SK-MEL-5 (cell line): ENCODE measurements at regions not wholly inside any gene's neighbourhood (a gene's known extent, or its start where the extent isn't known, plus 50 kb on each side); places are given as distances from the start of the nearest gene placed in this dataset.

Source experiments
- DNase-seq: peaks from one replicate; pipeline ENCODE4 v3.0.0-alpha.2; 2016; ENCODE audit warnings: low read depth, low spot score
- in situ Hi-C: cut with HindIII; loops from 2 replicates; pipeline ENCODE4 v1.10.0; 2016; ENCODE audit warnings: low sequenced_read_pairs, high pct_unique_total_duplicates, low pct_unique_long_range_greater_than_20kb

DNA sequence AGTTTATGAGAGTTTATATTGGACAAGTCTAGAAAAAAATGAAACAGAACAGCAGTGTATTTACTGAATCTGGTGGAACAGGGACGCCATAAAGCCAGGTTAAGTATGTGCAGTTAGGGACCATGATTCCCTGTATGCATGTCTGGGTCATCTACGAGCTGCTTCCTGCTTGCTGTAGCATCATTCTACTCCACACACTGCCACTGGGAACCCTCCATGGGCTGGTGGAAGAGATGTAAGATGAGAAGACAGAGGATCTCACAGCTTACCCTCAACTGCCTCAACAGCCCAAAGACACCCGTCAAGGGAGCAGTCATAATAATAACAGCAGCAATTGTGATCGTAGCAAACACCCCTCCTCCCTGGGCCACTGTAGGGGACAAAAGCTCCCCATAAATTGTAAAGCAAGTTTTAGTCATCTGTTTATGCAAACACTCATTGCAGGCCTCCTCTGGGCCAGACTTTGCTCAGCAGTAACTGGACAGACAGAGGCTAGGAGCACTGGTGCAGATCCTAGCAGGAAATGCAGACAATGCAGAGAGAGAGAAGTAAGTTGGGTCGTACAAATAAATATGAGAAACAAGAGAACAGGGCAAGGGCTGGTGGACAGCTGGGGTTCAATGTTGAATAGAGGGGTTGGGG lies 188.0 kb downstream of the SOX9 start:
- DNase-seq: no peak
- in situ Hi-C loops: no loop called here

DNA sequence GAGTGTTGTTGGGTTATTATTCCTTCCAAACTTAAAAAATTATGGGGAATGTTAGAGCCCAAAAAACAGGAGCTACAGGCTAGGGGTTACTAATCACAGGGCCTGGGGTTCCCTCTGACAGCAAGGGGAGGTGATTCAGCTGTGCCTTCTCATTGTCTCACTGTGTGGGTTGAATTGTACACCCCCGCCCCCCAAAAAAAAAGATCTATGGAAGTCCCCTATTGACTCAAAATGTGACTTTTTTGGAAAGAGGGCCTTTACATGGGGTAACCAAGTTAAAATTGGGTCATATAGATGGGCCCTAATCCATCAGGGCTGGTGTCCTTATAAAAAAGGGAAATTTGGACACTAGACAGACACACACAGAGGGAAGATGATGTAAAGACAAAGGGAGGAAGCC lies 190.2 kb downstream of the SOX9 start:
- DNase-seq: no peak
- in situ Hi-C loops: no loop called here

GRCh38 chr17:72315122-72315913 lies 194.5 kb downstream of the SOX9 start:
- in situ Hi-C loops: no loop called here
- no peak for DNase-seq

GRCh38 chr17:72318131-72318530 lies 197.3 kb downstream of the SOX9 start:
- in situ Hi-C loops: no loop called here
- DNase-seq: no peak

DNA sequence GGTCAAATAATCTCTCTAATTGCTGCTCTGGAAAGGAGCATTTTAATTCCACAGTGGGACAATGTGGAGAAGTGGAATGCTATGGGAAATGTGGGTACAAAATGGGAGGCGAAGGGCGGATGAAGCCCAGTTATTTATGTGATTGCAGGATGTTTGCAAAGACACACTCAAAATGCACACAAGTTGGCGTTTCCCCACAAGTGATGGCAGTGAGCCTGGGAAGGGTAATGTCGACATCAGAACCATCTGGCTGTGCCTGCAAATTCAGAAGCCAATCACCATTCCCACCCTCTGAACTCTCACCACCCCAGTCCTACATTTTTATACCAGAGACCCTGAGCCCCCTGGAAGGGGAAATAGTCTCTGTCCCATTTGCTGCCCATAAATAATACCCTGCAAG lies 201.1 kb downstream of the SOX9 start:
- in situ Hi-C loops: no loop called here
- DNase-seq: no peak

GRCh38 chr17:72332367-72332766 lies 211.5 kb downstream of the SOX9 start:
- no peak for DNase-seq
- in situ Hi-C loops: no loop called here

GRCh38 chr17:72333570-72333969 lies 212.8 kb downstream of the SOX9 start:
- no peak for DNase-seq
- in situ Hi-C loops: no loop called here

GRCh38 chr17:72334205-72334604 lies 213.4 kb downstream of the SOX9 start:
- no peak for DNase-seq
- in situ Hi-C loops: no loop called here

DNA sequence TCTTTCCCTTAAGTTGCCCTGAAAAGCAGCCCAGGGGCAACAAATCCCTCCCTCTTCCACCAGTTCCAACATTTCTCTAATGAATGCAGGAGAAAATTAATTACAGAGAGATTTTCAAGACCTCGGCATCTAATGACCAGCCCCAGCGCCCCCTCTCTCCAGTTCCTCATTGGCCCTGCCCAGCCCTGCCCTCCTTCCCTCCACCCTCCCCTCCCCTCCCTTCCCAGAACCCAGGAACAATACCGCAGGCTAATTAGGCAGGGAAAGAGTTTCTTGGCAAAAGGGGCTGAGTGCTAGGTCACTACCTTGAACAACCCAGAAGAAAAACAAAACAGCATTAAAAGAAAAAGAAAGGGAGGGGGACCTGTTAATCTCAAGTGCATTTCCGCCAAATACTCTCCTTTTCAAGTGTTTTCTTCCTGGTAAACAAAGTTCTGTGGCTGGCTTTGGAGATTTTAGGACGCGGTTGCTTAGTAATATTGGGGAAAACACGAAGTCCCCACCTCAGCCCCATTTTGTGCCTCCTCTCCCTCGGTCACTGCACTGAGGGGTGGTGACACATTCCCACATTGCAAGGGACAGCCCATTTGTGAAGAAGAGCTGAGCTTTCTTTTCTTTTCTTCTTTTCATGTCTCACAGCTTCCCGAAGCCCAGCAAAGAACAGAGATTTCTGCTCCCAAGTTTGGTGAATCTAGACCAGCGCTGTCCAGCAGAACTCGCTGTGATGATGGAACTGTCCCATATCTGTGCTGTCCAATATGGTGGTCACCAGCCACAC lies 215.4 kb downstream of the SOX9 start:
- in situ Hi-C loops: no loop called here

DNA sequence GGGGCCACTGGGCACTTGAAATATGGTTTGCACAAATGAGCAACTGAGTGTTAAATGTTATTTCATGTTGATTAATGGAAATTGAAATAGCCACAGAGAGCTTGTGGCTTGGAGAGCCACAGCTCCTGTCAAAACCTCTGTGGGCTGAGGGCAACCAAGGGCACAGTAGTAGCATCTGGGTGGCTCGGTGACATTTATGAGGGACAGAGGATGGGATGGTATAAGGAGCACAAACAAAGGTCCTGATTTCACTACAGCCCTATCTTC lies 215.9 kb downstream of the SOX9 start:
- no peak for DNase-seq
- in situ Hi-C loops: no loop called here

More for the DNA sequence above, 215.4 kb downstream of the SOX9 start:
- no peak for DNase-seq

DNA sequence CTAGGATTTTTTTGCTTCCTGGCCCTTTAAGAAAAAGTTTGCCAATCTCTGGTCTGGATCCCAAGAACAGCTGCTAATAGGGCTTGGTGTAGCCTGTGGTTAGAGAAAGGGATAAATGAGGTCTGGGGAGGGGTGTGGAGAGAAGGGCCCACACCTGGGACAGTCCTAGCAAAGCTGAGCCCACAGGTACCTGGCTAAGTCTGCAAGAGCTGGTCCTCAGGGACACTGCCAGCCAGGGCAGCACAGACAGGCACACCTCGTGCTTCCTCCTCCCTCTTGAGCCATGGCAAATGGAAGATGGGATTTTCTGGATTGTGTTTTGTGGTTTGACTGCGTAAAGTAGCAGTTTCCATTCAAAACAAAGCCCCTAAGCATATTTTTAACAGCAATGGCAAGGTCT lies 217.5 kb downstream of the SOX9 start:
- in situ Hi-C loops: no loop called here

DNA sequence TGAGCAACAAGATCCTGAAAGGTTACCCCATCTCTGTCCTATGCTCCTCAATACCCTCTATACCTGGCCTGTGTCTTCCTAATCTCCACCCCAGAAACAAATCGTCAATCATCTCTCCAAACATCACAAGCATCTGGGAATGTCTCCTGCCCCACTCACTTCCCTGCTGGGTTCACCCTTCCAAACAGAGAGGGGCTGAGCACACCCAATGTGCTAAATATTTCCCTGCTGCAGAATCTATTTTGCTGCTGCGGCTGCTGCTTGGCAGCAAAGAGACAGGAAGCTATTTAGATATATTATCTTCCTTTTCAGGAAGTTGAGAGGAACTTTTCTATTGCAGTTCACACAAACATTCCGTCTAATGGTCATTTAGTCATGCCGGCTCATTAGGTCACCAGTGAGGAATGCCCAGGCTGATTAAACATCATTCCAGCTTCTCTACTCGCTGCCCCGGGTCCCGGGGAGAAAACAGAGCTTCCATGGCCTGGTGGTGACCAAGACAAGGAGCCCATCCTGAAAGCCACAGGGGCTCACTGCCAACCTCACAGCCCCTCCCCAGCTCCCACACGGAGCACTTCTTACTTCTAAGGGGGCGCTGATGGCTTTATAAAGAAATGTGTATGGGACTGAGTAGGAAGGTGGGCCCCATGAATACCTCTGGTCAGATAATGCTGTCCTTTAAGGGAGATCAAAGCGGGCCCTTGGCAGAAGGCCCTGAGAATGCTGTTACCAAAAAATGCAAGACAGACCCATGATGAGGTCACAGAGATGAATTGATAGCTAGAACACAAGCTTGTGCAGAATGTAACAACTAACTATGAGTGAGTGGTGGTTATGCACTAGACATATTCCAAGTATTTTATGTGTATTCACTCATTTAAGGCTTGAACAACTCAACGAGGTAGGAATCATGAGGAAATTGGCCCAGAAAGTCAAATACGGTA lies 218.3 kb downstream of the SOX9 start:
- in situ Hi-C loops: no loop called here
- DNase-seq: no peak

More for the DNA sequence above, 217.5 kb downstream of the SOX9 start:
- no peak for DNase-seq

GRCh38 chr17:72340836-72341235 lies 220.0 kb downstream of the SOX9 start:
- peak; percentile 35 for DNase-seq
- in situ Hi-C loops: no loop called here

GRCh38 chr17:72342061-72342460 lies 221.2 kb downstream of the SOX9 start:
- DNase-seq: peak; percentile 29
- in situ Hi-C loops: no loop called here

DNA sequence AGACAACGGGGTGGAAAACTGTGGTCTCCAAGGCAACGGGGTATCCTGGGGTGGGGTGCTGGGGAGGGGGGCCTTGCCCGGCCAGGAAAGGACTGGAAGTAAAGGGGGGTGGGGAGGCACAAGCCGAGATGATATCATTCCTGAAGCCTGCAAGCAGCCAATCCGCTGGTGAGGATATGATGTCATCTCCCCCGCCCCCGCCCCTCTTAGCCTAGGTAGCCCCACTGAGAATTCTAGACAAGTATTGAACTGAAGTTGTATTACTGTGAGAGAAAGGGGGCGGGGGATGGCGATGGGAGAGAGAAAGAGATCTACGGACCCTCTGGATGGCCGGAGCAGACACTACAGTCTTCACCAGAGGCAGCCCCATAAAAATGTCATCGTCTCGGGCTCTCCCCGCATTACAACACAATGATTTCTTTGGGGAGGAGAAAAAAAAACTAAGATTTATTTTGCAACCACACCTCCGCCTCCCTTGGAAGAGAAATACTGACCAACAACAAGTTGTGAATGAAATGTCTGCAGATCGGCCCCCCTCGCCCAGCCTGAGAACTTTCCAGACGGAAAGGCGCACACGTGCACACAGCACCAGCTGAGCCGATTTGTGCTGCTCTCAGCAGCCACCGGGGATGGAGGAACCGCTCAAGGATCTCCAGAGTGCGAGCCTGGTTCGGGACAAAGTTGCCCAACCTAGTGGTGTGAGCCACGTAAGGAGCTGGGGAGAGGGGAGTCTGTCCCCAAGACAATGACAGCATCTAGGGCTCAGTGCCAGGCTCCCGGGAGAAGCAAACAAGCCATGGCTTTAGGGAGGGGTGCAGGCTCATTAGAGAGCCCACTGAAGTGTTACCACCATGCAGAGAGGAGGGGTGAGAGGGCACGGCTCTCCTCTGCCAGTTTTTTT lies 222.1 kb downstream of the SOX9 start:
- no peak for DNase-seq
- in situ Hi-C loops: no loop called here

GRCh38 chr17:72343911-72344310 lies 223.1 kb downstream of the SOX9 start:
- DNase-seq: no peak
- in situ Hi-C loops: no loop called here

DNA sequence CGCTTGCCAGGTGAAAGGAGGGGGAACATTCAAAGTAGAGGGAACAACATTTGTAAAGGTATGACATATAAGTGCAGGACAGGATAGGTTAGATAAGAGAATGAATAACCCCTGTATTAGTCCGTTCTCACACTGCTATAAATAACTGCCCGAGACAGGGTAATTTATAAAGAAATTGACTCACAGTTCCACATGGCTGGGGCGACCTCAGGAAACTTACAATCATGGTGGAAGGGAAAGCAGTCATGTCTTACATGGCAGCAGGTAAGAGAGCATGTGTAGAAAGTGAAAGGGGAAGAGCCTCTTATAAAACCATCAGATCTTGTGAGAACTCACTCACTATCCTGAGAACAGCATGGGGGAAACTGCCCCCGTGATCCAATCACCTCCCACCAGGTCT lies 223.8 kb downstream of the SOX9 start:
- in situ Hi-C loops: no loop called here
- no peak for DNase-seq
